ENCODE measurements at regions not wholly inside any gene's neighbourhood (a gene's known extent, or its start where the extent isn't known, plus 50 kb on each side); places are given as distances from the start of the nearest gene placed in this dataset.

GRCh38 chr13:56356690-56357089, 784.0 kb upstream of the PRR20A start:
- Histone ChIP-seq H3K9me3 (ENCODE audit: control insufficient read depth, low read length) (no peaks in the 10 kb centered on the region), H3K4me1 (ENCODE audit: control insufficient read depth, insufficient read depth, low read length, poor library complexity, severe bottlenecking) (no peaks in the 10 kb centered on the region), H3K36me3 (ENCODE audit: control insufficient read depth, insufficient read depth, low read length) (no peaks in the 10 kb centered on the region), H3K4me3 (ENCODE audit: extremely low read depth, insufficient read depth, low read length, poor library complexity, severe bottlenecking) (no peak overlapping the region), H3K27ac (ENCODE audit: low read depth, low read length, severe bottlenecking) (no peak overlapping the region)
- WGBS, 2 experiments (ENCODE audit: insufficient coverage in 2 of 2), result no CpG with 5 or more reads among the region's 1 CpG

- WGBS, 2 experiments (ENCODE audit: insufficient coverage in 2 of 2), result no CpG with 5 or more reads among the region's 1 CpG
- Histone ChIP-seq H3K36me3 (ENCODE audit: control insufficient read depth, insufficient read depth, low read length) (no peaks in the 10 kb centered on the region), H3K4me3 (ENCODE audit: extremely low read depth, insufficient read depth, low read length, poor library complexity, severe bottlenecking) (no peak overlapping the region), H3K4me1 (ENCODE audit: control insufficient read depth, insufficient read depth, low read length, poor library complexity, severe bottlenecking) (no peaks in the 10 kb centered on the region), H3K27ac (ENCODE audit: low read depth, low read length, severe bottlenecking) (no peak overlapping the region), H3K9me3 (ENCODE audit: control insufficient read depth, low read length) (no peaks in the 10 kb centered on the region)
Observed at GRCh38 chr13:56378566-56378965, 762.2 kb upstream of the PRR20A start.

- Histone ChIP-seq H3K27ac (ENCODE audit: low read depth, low read length, severe bottlenecking) (no peak overlapping the region), H3K36me3 (ENCODE audit: control insufficient read depth, insufficient read depth, low read length) (no peaks in the 10 kb centered on the region), H3K9me3 (ENCODE audit: control insufficient read depth, low read length) (no peaks in the 10 kb centered on the region), H3K4me3 (ENCODE audit: extremely low read depth, insufficient read depth, low read length, poor library complexity, severe bottlenecking) (no peak overlapping the region), H3K4me1 (ENCODE audit: control insufficient read depth, insufficient read depth, low read length, poor library complexity, severe bottlenecking) (no peaks in the 10 kb centered on the region)
- WGBS, 2 experiments (ENCODE audit: insufficient coverage in 2 of 2), result 86 to 88% methylated on average over 1 of the region's 1 CpG
Observed at GRCh38 chr13:56393549-56393948, 747.2 kb upstream of the PRR20A start.

DNA sequence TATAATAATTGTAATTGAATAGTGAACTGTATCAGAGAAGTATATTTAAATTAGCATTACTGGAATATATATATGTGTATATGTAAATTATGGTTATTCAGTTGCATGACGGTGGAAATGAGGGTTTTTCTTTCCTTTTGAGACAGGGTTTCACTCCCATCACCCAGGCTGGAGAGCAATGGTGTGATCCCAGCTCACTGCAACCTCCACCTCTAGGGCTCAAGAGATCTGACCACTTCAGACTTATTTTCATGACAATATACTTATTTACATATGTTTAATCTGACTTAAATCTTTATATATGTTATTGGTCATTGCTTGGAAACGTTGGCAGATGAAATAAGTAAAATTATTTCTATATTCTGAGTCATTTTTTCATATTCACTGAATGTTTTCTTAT, 744.4 kb upstream of the PRR20A start:
- no peak overlapping the region for H3K4me3 ChIP-seq (ENCODE audit: extremely low read depth, insufficient read depth, low read length, poor library complexity, severe bottlenecking)
- H3K4me1 ChIP-seq (ENCODE audit: control insufficient read depth, insufficient read depth, low read length, poor library complexity, severe bottlenecking), result no peaks in the 10 kb centered on the region
- H3K9me3 ChIP-seq (ENCODE audit: control insufficient read depth, low read length), result no peaks in the 10 kb centered on the region
- WGBS, 2 experiments (ENCODE audit: insufficient coverage in 2 of 2), result 50% methylated on average over 1 of the region's 2 CpGs; no CpG with 5 or more reads in 1 of the 2 experiments
- H3K36me3 ChIP-seq (ENCODE audit: control insufficient read depth, insufficient read depth, low read length), result no peaks in the 10 kb centered on the region
- H3K27ac ChIP-seq (ENCODE audit: low read depth, low read length, severe bottlenecking), result no peak overlapping the region

- H3K36me3 ChIP-seq (ENCODE audit: control insufficient read depth, insufficient read depth, low read length), result no peaks in the 10 kb centered on the region
Observed at GRCh38 chr13:56400774-56401173, 739.9 kb upstream of the PRR20A start.

GRCh38 chr13:56412856-56413255, 727.9 kb upstream of the PRR20A start:
- Histone ChIP-seq H3K9me3 (ENCODE audit: control insufficient read depth, low read length) (no peaks in the 10 kb centered on the region), H3K36me3 (ENCODE audit: control insufficient read depth, insufficient read depth, low read length) (no peaks in the 10 kb centered on the region), H3K4me1 (ENCODE audit: control insufficient read depth, insufficient read depth, low read length, poor library complexity, severe bottlenecking) (no peaks in the 10 kb centered on the region), H3K27ac (ENCODE audit: low read depth, low read length, severe bottlenecking) (no peak overlapping the region), H3K4me3 (ENCODE audit: extremely low read depth, insufficient read depth, low read length, poor library complexity, severe bottlenecking) (no peak overlapping the region)

More at GRCh38 chr13:56400774-56401173, 739.9 kb upstream of the PRR20A start:
- WGBS, 2 experiments (ENCODE audit: insufficient coverage in 2 of 2), result 81 to 100% methylated on average over 3 of the region's 3 CpGs
- Histone ChIP-seq H3K9me3 (ENCODE audit: control insufficient read depth, low read length) (no peaks in the 10 kb centered on the region), H3K27ac (ENCODE audit: low read depth, low read length, severe bottlenecking) (no peak overlapping the region), H3K4me1 (ENCODE audit: control insufficient read depth, insufficient read depth, low read length, poor library complexity, severe bottlenecking) (no peaks in the 10 kb centered on the region), H3K4me3 (ENCODE audit: extremely low read depth, insufficient read depth, low read length, poor library complexity, severe bottlenecking) (no peak overlapping the region)

GRCh38 chr13:56424246-56424645, 716.5 kb upstream of the PRR20A start:
- no peaks in the 10 kb centered on the region for H3K9me3 ChIP-seq (ENCODE audit: control insufficient read depth, low read length)
- no peaks in the 10 kb centered on the region for H3K36me3 ChIP-seq (ENCODE audit: control insufficient read depth, insufficient read depth, low read length)
- peaks cover 4% of the 10 kb centered on the region for H3K4me1 ChIP-seq (ENCODE audit: control insufficient read depth, insufficient read depth, low read length, poor library complexity, severe bottlenecking)
- no peak overlapping the region for H3K27ac ChIP-seq (ENCODE audit: low read depth, low read length, severe bottlenecking)
- 97 to 98% methylated on average over 3 of the region's 3 CpGs for WGBS, 2 experiments (ENCODE audit: insufficient coverage in 2 of 2)
- H3K4me3 ChIP-seq (ENCODE audit: extremely low read depth, insufficient read depth, low read length, poor library complexity, severe bottlenecking), result no peak overlapping the region

- Histone ChIP-seq H3K9me3 (ENCODE audit: control insufficient read depth, low read length) (no peaks in the 10 kb centered on the region), H3K4me1 (ENCODE audit: control insufficient read depth, insufficient read depth, low read length, poor library complexity, severe bottlenecking) (no peaks in the 10 kb centered on the region), H3K4me3 (ENCODE audit: extremely low read depth, insufficient read depth, low read length, poor library complexity, severe bottlenecking) (no peak overlapping the region), H3K27ac (ENCODE audit: low read depth, low read length, severe bottlenecking) (no peak overlapping the region), H3K36me3 (ENCODE audit: control insufficient read depth, insufficient read depth, low read length) (no peaks in the 10 kb centered on the region)
- WGBS, 2 experiments (ENCODE audit: insufficient coverage in 2 of 2), result 85 to 95% methylated on average over 2 to 3 of the region's 7 CpGs
Observed at GRCh38 chr13:56457535-56458190, 683.1 kb upstream of the PRR20A start.

DNA sequence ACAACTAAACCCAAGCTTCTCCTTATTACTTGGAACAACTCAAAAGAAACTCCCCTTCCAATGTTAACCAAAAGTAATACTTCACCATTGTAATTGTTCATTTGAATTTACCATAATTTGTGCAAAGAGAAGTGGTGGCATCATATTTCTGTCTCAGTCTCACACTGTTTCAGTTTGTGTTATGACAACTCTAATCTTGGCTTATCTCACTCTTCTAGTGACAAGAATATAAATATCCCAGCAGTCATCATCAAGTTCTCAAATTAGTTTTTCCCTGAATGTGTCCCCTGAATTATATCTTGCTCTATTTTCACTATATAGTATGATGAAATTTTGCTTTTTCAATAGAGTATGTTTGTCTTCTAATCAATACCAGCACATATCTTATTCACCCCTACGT, 681.4 kb upstream of the PRR20A start:
- no CpG with 5 or more reads among the region's 1 CpG for WGBS, 2 experiments (ENCODE audit: insufficient coverage in 2 of 2)
- Histone ChIP-seq H3K36me3 (ENCODE audit: control insufficient read depth, insufficient read depth, low read length) (no peaks in the 10 kb centered on the region), H3K9me3 (ENCODE audit: control insufficient read depth, low read length) (no peaks in the 10 kb centered on the region), H3K4me3 (ENCODE audit: extremely low read depth, insufficient read depth, low read length, poor library complexity, severe bottlenecking) (no peak overlapping the region), H3K27ac (ENCODE audit: low read depth, low read length, severe bottlenecking) (no peak overlapping the region), H3K4me1 (ENCODE audit: control insufficient read depth, insufficient read depth, low read length, poor library complexity, severe bottlenecking) (no peaks in the 10 kb centered on the region)

- no peaks in the 10 kb centered on the region for H3K4me1 ChIP-seq (ENCODE audit: control insufficient read depth, insufficient read depth, low read length, poor library complexity, severe bottlenecking)
- no peak overlapping the region for H3K27ac ChIP-seq (ENCODE audit: low read depth, low read length, severe bottlenecking)
- no peak overlapping the region for H3K4me3 ChIP-seq (ENCODE audit: extremely low read depth, insufficient read depth, low read length, poor library complexity, severe bottlenecking)
- H3K36me3 ChIP-seq (ENCODE audit: control insufficient read depth, insufficient read depth, low read length), result no peaks in the 10 kb centered on the region
- WGBS, 2 experiments (ENCODE audit: insufficient coverage in 2 of 2), result 56 to 60% methylated on average over 3 of the region's 3 CpGs
- no peaks in the 10 kb centered on the region for H3K9me3 ChIP-seq (ENCODE audit: control insufficient read depth, low read length)
Observed at GRCh38 chr13:56501750-56502149, 639.0 kb upstream of the PRR20A start.

DNA sequence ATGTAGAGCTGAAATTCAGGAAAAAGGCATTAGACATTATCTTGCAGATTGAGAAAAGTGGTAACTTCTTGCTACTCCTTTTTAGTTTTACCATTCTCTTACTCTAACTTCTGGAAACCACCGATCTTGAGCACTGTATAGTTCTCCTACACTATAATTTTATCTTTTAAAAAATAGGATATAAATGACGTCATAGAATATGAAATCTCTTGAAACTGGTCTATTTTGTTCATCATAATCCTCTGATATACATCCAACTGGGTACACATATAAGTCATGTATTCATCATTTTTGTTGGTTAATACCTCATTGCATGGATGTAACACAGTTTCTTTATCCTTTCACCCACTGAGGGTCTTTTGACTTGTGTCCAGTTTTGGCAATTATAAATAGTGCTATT, 629.9 kb upstream of the PRR20A start:
- no peaks in the 10 kb centered on the region for H3K9me3 ChIP-seq (ENCODE audit: control insufficient read depth, low read length)
- no peaks in the 10 kb centered on the region for H3K36me3 ChIP-seq (ENCODE audit: control insufficient read depth, insufficient read depth, low read length)
- H3K27ac ChIP-seq (ENCODE audit: low read depth, low read length, severe bottlenecking), result no peak overlapping the region
- no CpG with 5 or more reads among the region's 2 CpGs for WGBS, 2 experiments (ENCODE audit: insufficient coverage in 2 of 2)
- no peaks in the 10 kb centered on the region for H3K4me1 ChIP-seq (ENCODE audit: control insufficient read depth, insufficient read depth, low read length, poor library complexity, severe bottlenecking)
- no peak overlapping the region for H3K4me3 ChIP-seq (ENCODE audit: extremely low read depth, insufficient read depth, low read length, poor library complexity, severe bottlenecking)

All from mesodermal cell (in vitro differentiated cells).